HG03066 (cell line): ENCODE measurements at regions not wholly inside any gene's neighbourhood (a gene's known extent, or its start where the extent isn't known, plus 50 kb on each side); places are given as distances from the start of the nearest gene placed in this dataset.
"Not testable (repeated sequence)": the region's sequence is repeated elsewhere in the genome, so short reads cannot be mapped to it uniquely, and the experiment has no call there.

Source experiments
- ATAC-seq: cut with Tn5 transposase; IDR thresholded peaks from one replicate; pipeline ENCODE4 v1.9.1; 2021; ENCODE audit warnings: low read depth; ENCODE audit not compliant: unreplicated experiment

GRCh38 chr7:49434846-49435245 is 338.6 kb upstream of the VWC2 start:
- ATAC-seq, result no peak

GRCh38 chr7:49438281-49438680 is 335.2 kb upstream of the VWC2 start:
- no peak for ATAC-seq

- no peak for ATAC-seq
Measured at GRCh38 chr7:49443515-49443914, 329.9 kb upstream of the VWC2 start.

DNA sequence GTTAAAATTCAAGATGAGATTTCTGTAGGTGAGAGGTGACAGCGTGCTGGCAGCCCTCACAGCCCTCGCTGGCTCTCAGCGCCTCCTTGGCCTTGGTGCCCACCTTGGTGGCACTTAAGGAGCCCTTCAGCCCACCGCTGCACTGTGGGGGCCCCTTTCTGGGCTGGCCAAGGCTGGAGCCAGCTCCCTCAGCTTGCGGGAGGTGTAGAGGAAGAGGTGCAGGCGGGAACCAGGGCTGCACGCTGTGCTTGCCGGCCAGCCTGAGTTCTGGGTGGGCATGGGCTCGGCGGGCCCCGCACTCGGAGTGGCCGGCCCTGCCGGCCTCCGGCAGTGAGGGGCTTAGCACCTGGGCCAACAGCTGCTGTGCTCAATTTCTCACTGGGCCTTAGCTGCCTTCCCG is 320.0 kb upstream of the VWC2 start:
- no peak for ATAC-seq

DNA sequence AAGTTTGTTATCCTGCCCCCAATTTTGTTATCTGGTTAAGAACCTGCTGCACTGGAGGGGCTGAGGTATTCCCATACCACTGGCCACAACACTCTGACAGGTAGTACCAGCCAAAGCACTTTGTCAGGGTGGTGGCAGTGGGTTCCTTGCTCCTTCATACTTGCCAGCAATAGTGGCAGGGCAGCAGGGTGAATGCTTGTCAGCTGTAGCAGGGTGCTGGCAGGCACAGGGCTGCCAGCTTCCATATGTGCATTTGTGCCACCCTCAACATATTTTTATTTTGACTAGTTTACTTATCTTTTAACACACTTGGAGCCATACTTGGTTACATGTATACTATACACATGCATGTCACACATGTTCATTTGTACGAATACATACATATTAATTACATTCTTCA is 294.0 kb upstream of the VWC2 start:
- ATAC-seq, result no peak

GRCh38 chr7:49479936-49480544 is 293.4 kb upstream of the VWC2 start:
- no peak for ATAC-seq

GRCh38 chr7:49481075-49481474 is 292.4 kb upstream of the VWC2 start:
- ATAC-seq, result no peak

DNA sequence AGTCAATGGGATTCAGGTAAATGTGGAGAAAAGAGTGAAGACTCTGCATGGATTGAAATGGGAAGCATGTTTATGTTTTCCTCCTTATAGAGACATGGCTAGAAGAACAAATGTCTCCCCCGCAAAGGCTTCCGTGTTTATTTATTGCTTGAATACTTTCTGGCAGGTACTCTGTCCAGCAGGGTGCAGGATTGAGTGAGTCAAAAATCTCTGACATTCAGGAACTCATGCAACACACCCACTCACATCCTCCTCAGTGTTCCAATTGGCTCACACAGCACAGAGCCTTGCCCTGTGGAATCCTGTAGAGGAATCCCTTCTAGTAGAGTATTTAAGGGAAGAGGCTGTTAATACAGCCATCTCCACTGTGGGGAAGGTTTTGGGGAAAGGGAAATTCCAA is 290.3 kb upstream of the VWC2 start:
- no peak for ATAC-seq

DNA sequence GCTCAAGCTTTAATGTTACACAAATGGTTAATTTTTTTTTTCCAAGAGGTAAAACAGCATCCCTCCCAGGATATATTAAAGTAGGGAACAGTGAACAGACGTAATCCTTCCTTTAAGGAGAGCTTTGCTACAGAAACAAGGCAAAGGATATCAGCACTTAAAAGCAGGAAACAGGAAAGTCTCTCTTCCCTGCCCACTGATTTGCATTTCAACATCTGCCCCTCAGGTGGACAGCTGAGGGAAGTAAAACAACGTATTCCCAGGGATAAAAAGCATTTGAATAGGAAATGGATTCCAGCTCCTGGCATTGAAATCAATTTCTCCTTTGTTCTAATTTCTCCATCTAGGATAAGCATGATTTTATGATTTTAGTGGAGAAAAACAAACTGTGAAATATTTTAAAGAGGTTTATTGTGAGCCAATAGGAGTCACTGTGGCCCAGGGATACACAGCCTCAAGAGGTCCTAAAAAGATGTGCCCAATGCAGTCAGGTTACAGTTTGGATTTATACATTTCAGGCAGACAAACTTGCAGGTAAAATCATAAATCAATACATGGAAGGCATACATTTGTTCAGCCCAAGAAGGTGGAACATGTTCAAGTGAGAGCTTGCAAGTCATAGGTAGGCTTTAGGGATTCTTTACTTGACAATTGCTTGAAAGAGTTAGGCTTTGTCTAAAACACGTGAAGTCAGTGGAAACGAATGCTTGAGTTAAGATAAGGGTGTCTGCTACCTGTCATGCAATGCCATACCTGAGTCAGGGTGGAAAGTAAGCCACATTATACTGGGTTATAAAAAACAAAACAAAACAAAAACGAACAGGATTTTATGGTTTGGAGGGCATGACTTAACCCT is 286.2 kb upstream of the VWC2 start:
- no peak for ATAC-seq

DNA sequence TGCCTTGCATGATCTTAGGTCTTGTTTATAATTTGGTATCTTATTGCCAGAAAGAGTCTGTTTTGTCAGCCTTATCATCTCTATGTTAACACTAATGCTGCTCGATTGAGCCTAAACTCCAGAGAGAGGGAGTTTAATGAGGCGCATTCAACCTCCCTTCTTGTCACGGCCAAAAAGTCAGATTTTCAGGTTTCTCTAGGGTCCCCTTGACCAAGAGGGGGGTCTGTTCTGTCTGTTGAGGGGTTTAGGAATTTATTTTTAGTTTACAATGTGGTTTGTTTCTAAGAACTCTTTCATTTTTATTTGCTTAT is 285.7 kb upstream of the VWC2 start:
- no peak for ATAC-seq

- no peak for ATAC-seq
Measured at GRCh38 chr7:49488573-49488972, 284.9 kb upstream of the VWC2 start.

GRCh38 chr7:49497471-49497870 is 276.0 kb upstream of the VWC2 start:
- no peak for ATAC-seq

- ATAC-seq, result no peak
Measured at GRCh38 chr7:49500741-49501140, 272.7 kb upstream of the VWC2 start.

- ATAC-seq, result not testable (repeated sequence)
Measured at GRCh38 chr7:49507206-49507605, 266.2 kb upstream of the VWC2 start.

GRCh38 chr7:49513911-49514310 is 259.5 kb upstream of the VWC2 start:
- ATAC-seq, result no peak

DNA sequence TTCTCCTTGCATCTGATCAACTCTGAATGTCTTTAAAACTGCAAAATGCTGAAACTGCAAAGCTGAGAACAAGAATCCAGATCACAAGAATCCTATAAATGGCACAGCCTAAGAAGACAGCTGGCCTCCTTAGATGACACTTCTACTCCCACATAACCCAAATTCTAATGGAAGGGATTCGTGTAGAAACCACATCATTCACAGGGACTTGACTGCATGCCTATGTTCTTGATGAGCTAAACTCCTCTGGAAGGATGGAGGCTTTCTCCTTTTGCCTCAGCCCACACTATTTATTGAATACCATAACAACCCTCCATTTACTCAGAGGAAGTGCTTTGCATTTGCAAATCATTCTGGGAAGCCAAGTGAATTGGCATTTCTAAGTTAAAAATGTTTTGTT is 252.5 kb upstream of the VWC2 start:
- ATAC-seq, result no peak

DNA sequence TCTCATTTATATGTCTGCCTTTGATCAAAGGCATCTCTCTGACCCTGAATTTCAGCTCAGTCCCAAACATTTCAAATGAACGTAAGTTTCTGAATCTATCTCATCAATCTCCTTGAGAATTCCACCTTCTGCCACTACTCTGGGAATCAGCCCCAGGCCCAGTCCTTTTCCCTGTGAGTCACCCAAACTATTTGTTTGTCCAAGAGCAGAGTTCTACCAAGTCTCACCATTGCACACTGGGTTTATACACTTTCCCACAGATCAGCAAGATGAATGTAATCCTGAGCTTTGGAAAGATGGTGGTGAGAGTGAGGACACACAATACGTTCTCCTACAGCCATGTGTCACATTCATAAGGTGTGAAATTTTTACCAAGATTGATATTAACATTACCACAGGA is 251.3 kb upstream of the VWC2 start:
- ATAC-seq, result no peak

GRCh38 chr7:49523870-49524269 is 249.6 kb upstream of the VWC2 start:
- ATAC-seq, result no peak

GRCh38 chr7:49527182-49527581 is 246.3 kb upstream of the VWC2 start:
- no peak for ATAC-seq

DNA sequence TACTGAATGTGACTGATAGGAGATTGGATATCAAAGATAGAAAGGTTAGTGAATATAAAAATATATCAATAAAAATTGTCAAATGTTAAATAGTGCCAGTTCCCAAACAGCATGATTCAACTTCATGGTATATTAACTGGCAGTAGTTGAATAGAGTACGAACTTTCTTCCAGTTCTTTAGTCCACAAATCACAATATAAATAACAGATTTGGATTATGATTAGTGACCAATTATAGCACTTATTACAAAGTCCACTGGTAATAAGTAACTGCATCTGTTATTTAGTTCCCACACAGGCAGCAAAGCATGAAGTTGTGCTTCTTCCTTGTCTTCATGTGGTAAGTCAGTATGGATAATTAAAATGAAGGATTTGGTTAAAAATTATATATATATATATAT is 243.0 kb upstream of the VWC2 start:
- ATAC-seq, result no peak

- ATAC-seq, result peak; percentile 29
Measured at GRCh38 chr7:49563693-49564378, 209.6 kb upstream of the VWC2 start.

- ATAC-seq, result peak; percentile 92
Measured at GRCh38 chr7:49564379-49564714, 209.1 kb upstream of the VWC2 start.
